ENCODE measurements at regions not wholly inside any gene's neighbourhood (a gene's known extent, or its start where the extent isn't known, plus 50 kb on each side); places are given as distances from the start of the nearest gene placed in this dataset.
A peak's percentile ranks its signal among the peaks of the same experiment; 100 is the strongest.

DNA sequence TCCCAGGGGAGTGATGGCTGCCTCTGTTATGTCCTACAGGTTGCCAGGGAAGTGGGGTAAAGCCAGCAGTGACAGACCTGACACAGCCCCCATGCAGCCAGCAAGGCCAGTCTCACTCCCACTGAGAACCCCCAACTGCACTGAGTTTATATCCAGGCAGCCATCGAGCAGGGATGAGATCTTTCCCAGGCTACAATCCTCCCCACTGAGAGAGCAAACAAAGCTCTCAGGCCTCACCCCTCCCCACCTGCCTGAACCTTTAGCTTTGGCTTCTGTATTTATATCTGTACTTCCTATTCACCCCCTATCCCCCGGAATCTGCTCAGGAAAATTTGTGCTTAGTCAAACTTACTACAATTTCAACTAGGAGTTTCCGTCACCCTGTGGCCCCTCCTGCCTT is 284.1 kb downstream of the FAM170A start:
- no peak for DNase-seq
- Histone ChIP-seq H3K27ac (ENCODE audit: low read length) (no peak overlapping the region), H3K9me3 (ENCODE audit: insufficient read depth, low read length, severe bottlenecking) (no peaks in the 10 kb centered on the region), H3K9ac (ENCODE audit: low read depth, low read length) (no peak overlapping the region), H2AFZ (ENCODE audit: low read depth, low read length) (no peak overlapping the region), H3K36me3 (ENCODE audit: insufficient read depth, low read length) (no peaks in the 10 kb centered on the region), H3K4me2 (ENCODE audit: insufficient read depth, low read length) (no peak overlapping the region), H3K79me2 (ENCODE audit: insufficient read depth, low read length) (no peaks in the 10 kb centered on the region), H3K4me3 (ENCODE audit: low read depth in 1 of 2, low read length in 2 of 2) (no peak overlapping the region), H3K4me1 (ENCODE audit: insufficient read depth, low read length) (no peaks in the 10 kb centered on the region), H3K27me3 (ENCODE audit: insufficient read depth, low read length, poor library complexity) (no peaks in the 10 kb centered on the region), H4K20me1 (ENCODE audit: insufficient read depth, low read length) (no peaks in the 10 kb centered on the region)
- ATAC-seq (ENCODE audit: insufficient read depth, low read depth) = no peak
- TF ChIP-seq EZH2 (IDR thresholded peaks at IDR 0.05; ENCODE audit: borderline replicate concordance, low read depth, low read length, severe bottlenecking) = no peak
- TF ChIP-seq, protein P1, sequence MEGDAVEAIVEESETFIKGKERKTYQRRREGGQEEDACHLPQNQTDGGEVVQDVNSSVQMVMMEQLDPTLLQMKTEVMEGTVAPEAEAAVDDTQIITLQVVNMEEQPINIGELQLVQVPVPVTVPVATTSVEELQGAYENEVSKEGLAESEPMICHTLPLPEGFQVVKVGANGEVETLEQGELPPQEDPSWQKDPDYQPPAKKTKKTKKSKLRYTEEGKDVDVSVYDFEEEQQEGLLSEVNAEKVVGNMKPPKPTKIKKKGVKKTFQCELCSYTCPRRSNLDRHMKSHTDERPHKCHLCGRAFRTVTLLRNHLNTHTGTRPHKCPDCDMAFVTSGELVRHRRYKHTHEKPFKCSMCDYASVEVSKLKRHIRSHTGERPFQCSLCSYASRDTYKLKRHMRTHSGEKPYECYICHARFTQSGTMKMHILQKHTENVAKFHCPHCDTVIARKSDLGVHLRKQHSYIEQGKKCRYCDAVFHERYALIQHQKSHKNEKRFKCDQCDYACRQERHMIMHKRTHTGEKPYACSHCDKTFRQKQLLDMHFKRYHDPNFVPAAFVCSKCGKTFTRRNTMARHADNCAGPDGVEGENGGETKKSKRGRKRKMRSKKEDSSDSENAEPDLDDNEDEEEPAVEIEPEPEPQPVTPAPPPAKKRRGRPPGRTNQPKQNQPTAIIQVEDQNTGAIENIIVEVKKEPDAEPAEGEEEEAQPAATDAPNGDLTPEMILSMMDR (IDR thresholded peaks at IDR 0.05; ENCODE audit: borderline replicate concordance, extremely low read depth, low read length, poor library complexity, severe bottlenecking) = no peak

DNA sequence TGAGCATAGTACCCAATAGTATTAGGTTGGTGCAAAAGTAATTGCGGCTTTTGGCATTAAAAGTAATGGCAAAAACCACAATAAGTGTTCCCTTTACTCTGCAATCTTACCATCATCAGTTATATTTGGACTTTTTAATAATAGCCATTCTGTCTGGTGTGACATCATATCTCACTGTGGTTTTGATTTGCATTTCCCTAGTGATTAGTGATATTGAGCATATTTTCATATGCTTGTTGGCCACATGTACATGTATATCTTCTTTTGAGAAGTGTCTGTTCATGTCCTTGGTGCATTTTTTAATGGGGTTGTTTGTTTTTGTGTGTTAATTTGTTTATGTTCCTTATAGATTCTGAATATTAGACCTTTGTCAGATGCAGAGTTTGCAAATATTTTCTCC is 289.9 kb downstream of the FAM170A start:
- Histone ChIP-seq H3K4me1 (ENCODE audit: insufficient read depth, low read length) (no peaks in the 10 kb centered on the region), H4K20me1 (ENCODE audit: insufficient read depth, low read length) (no peaks in the 10 kb centered on the region), H3K79me2 (ENCODE audit: insufficient read depth, low read length) (no peaks in the 10 kb centered on the region), H3K9me3 (ENCODE audit: insufficient read depth, low read length, severe bottlenecking) (no peaks in the 10 kb centered on the region), H3K36me3 (ENCODE audit: insufficient read depth, low read length) (no peaks in the 10 kb centered on the region), H3K27me3 (ENCODE audit: insufficient read depth, low read length, poor library complexity) (no peaks in the 10 kb centered on the region), H3K9ac (ENCODE audit: low read depth, low read length) (no peak overlapping the region), H2AFZ (ENCODE audit: low read depth, low read length) (no peak overlapping the region), H3K4me3 (ENCODE audit: low read depth in 1 of 2, low read length in 2 of 2) (no peak overlapping the region), H3K27ac (ENCODE audit: low read length) (no peak overlapping the region), H3K4me2 (ENCODE audit: insufficient read depth, low read length) (no peak overlapping the region)
- no peak for TF ChIP-seq EZH2 (IDR thresholded peaks at IDR 0.05; ENCODE audit: borderline replicate concordance, low read depth, low read length, severe bottlenecking)
- TF ChIP-seq, protein P1 (IDR thresholded peaks at IDR 0.05; ENCODE audit: borderline replicate concordance, extremely low read depth, low read length, poor library complexity, severe bottlenecking) = no peak
- no peak for ATAC-seq (ENCODE audit: insufficient read depth, low read depth)
- DNase-seq = no peak

GRCh38 chr5:119926301-119926700 is 296.9 kb downstream of the FAM170A start:
- TF ChIP-seq, protein P1 (IDR thresholded peaks at IDR 0.05; ENCODE audit: borderline replicate concordance, extremely low read depth, low read length, poor library complexity, severe bottlenecking) = no peak
- TF ChIP-seq EZH2 (IDR thresholded peaks at IDR 0.05; ENCODE audit: borderline replicate concordance, low read depth, low read length, severe bottlenecking) = no peak
- Histone ChIP-seq H3K36me3 (ENCODE audit: insufficient read depth, low read length) (no peaks in the 10 kb centered on the region), H3K4me1 (ENCODE audit: insufficient read depth, low read length) (no peaks in the 10 kb centered on the region), H3K4me3 (ENCODE audit: low read depth in 1 of 2, low read length in 2 of 2) (no peak overlapping the region), H2AFZ (ENCODE audit: low read depth, low read length) (no peak overlapping the region), H3K4me2 (ENCODE audit: insufficient read depth, low read length) (no peak overlapping the region), H3K27me3 (ENCODE audit: insufficient read depth, low read length, poor library complexity) (no peaks in the 10 kb centered on the region), H3K79me2 (ENCODE audit: insufficient read depth, low read length) (no peaks in the 10 kb centered on the region), H3K9me3 (ENCODE audit: insufficient read depth, low read length, severe bottlenecking) (no peaks in the 10 kb centered on the region), H3K27ac (ENCODE audit: low read length) (no peak overlapping the region), H3K9ac (ENCODE audit: low read depth, low read length) (no peak overlapping the region), H4K20me1 (ENCODE audit: insufficient read depth, low read length) (no peaks in the 10 kb centered on the region)
- DNase-seq (no peak), ATAC-seq (ENCODE audit: insufficient read depth, low read depth) (no peak)

DNA sequence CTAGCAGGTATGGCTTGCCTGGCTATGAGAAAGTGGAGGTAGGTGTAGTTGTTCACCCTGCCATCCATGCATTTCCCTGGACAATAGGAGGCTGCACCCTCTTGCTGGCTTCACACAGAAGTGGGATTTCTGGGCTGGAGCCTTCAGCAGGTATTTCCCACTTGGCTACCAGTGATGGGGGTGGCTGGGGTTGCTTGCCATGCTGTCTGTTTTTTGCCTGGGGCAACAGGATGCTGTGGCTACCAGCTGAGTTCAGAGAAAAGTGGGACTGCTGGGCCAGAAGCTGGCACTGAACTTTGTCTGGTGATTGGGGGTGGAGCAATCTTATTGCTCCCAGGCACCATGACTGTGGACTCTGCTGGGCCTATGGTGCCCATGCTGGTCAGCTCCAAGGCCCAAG is 299.6 kb downstream of the FAM170A start:
- Histone ChIP-seq H3K27me3 (ENCODE audit: insufficient read depth, low read length, poor library complexity) (no peaks in the 10 kb centered on the region), H4K20me1 (ENCODE audit: insufficient read depth, low read length) (no peaks in the 10 kb centered on the region), H2AFZ (ENCODE audit: low read depth, low read length) (peak overlapping the region; percentile 41; the same call in 1 of the 2 replicates), H3K4me2 (ENCODE audit: insufficient read depth, low read length) (no peak overlapping the region), H3K27ac (ENCODE audit: low read length) (no peak overlapping the region), H3K4me1 (ENCODE audit: insufficient read depth, low read length) (no peaks in the 10 kb centered on the region), H3K79me2 (ENCODE audit: insufficient read depth, low read length) (no peaks in the 10 kb centered on the region), H3K36me3 (ENCODE audit: insufficient read depth, low read length) (no peaks in the 10 kb centered on the region), H3K4me3 (ENCODE audit: low read depth in 1 of 2, low read length in 2 of 2) (no peak overlapping the region), H3K9me3 (ENCODE audit: insufficient read depth, low read length, severe bottlenecking) (no peaks in the 10 kb centered on the region), H3K9ac (ENCODE audit: low read depth, low read length) (no peak overlapping the region)
- no peak for TF ChIP-seq EZH2 (IDR thresholded peaks at IDR 0.05; ENCODE audit: borderline replicate concordance, low read depth, low read length, severe bottlenecking)
- TF ChIP-seq, protein P1 (IDR thresholded peaks at IDR 0.05; ENCODE audit: borderline replicate concordance, extremely low read depth, low read length, poor library complexity, severe bottlenecking) = no peak
- ATAC-seq (ENCODE audit: insufficient read depth, low read depth) (no peak), DNase-seq (peak; percentile 17)
